GM13976 (cell line): ENCODE measurements at regions not wholly inside any gene's neighbourhood (a gene's known extent, or its start where the extent isn't known, plus 50 kb on each side); places are given as distances from the start of the nearest gene placed in this dataset.

Experiments used
- DNase-seq: peaks from one replicate; pipeline ENCODE4 v3.0.0; 2012; ENCODE audit warnings: low spot score
- in situ Hi-C: fragments of 300-500 bp; cut with MboI; formaldehyde crosslinking; loops from one replicate; pipeline ENCODE4 v1.12.0; 2022; ENCODE audit warnings: low sequenced_read_pairs, mixed read lengths, inconsistent platforms; ENCODE audit not compliant: unreplicated experiment
- TF ChIP-seq, protein P1 (sequence below): IDR thresholded peaks from 2 replicates; pipeline ENCODE4 v1.5.1; 2012; ENCODE audit warnings: borderline replicate concordance, mild to moderate bottlenecking; ENCODE audit not compliant: insufficient read depth; ENCODE audit errors: extremely low read depth, missing control alignments, control extremely low read depth

DNA sequence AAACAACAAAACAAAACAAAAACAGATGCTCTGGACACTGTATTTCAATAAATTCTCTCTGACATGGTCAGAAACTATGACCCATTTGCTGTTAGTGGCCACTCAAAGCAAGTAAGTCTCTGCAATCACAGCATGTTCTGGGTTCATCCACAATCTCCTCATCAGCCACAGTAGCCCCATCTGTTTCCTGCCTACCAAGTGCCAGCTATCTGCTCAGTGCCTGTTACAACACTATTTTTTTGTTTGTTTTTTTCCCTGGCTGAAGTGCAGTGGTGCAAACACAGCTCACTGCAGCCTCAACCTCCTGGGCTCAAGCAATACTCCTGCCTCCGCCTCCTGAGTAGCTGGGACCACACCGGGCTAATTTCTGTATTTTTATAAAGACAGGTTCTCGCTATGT, 137.9 kb downstream of the SOX9 start:
- no peak for DNase-seq
- TF ChIP-seq, protein P1, sequence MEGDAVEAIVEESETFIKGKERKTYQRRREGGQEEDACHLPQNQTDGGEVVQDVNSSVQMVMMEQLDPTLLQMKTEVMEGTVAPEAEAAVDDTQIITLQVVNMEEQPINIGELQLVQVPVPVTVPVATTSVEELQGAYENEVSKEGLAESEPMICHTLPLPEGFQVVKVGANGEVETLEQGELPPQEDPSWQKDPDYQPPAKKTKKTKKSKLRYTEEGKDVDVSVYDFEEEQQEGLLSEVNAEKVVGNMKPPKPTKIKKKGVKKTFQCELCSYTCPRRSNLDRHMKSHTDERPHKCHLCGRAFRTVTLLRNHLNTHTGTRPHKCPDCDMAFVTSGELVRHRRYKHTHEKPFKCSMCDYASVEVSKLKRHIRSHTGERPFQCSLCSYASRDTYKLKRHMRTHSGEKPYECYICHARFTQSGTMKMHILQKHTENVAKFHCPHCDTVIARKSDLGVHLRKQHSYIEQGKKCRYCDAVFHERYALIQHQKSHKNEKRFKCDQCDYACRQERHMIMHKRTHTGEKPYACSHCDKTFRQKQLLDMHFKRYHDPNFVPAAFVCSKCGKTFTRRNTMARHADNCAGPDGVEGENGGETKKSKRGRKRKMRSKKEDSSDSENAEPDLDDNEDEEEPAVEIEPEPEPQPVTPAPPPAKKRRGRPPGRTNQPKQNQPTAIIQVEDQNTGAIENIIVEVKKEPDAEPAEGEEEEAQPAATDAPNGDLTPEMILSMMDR, result no peak
- in situ Hi-C loops, result no loop called here

DNA sequence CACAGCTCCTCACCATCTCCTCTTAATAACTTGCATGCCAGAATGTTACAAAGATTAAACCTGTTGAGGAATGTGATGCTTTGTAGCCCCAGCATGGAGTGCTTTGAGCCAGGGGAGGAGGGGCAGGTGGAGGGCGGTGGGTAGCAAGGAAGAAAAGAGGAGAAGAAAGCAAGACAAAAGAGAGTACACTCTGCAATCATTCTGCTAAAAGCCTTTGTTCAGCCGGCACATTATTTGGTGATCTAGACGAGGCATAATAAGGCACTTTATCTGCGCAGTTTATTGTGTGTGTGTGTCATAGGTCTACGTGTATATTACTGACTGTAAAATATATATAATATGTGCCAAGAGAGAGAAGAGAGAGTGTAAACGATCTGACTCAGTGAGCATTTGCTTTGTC, 139.1 kb downstream of the SOX9 start:
- in situ Hi-C loops, result no loop called here
- no peak for DNase-seq
- TF ChIP-seq, protein P1, result no peak

- TF ChIP-seq, protein P1, result no peak
- DNase-seq, result no peak
- in situ Hi-C loops, result no loop called here
Measured at GRCh38 chr17:72262766-72263165, 141.9 kb downstream of the SOX9 start.

GRCh38 chr17:72264682-72265405, 144.0 kb downstream of the SOX9 start:
- DNase-seq, result no peak
- TF ChIP-seq, protein P1, result no peak
- in situ Hi-C loops, result no loop called here

DNA sequence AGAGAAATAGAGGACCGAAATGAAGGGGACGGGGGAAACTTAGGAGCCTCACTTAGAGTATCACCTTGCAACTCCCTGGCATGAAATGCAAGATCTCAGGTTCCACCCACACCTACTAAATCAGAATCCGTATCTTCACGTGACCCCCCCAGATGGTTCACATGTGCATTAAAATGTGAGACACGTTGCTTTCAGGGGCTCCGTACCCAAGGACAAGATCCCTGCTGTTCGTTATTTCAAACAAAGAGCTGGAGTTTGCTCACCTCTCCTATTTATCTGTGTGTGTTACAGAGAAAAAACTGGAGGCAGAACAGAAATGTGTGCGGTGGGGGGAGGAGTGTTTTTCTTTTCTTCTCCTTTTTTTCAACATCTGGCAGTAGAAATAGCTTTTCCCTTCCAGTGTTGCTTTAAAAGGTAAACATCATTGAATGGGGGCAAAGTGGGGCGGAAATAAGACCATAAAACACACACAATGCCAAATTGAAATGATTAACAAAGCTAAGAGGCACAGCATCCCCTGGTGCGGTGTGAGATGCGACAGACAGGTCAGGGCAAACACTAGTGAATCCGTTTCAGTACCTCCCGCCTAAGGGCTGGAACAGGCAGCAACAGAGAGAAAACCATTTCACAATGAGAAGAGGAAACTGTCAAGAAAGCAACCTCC, 145.4 kb downstream of the SOX9 start:
- no peak for DNase-seq
- TF ChIP-seq, protein P1, result no peak
- in situ Hi-C loops, result no loop called here

DNA sequence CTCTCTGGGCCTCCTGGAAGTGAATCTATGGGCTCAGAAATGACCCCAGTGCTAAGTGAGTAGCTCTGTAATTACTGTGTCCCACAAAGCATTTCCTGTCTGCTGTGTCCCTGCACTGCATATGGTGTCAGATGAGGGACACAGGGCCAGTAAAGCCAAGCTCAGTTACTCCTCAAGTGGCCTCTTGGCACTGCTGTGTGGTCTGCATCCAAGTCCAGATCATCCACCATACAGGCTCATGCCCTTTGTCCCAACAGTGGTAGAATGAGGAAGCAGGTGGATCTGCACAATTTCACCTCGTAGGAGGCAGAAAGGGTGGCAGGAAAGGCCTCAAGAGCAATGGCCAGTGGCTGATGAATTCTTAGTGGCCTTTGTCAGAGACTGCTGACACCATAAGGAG, 146.8 kb downstream of the SOX9 start:
- in situ Hi-C loops, result no loop called here
- DNase-seq, result no peak
- TF ChIP-seq, protein P1, result no peak
